Hepatocyte (in vitro differentiated cells): ENCODE measurements at regions not wholly inside any gene's neighbourhood (a gene's known extent, or its start where the extent isn't known, plus 50 kb on each side); places are given as distances from the start of the nearest gene placed in this dataset.

ENCODE experiments used
- CTCF ChIP-seq: fragments of 200-600 bp; sonication (generic); IDR thresholded peaks from 2 replicates; pipeline ENCODE4 v1.5.1; 2016; ENCODE audit warnings: antibody characterized with exemption, mild to moderate bottlenecking; ENCODE audit not compliant: poor library complexity
- EZH2phosphoT487 ChIP-seq: fragments of 200-600 bp; sonication (generic); IDR thresholded peaks from one replicate; pipeline ENCODE4 v1.6.1; 2018; ENCODE audit warnings: antibody characterized with exemption, mild to moderate bottlenecking, low read depth, moderate library complexity; ENCODE audit not compliant: unreplicated experiment, severe bottlenecking

GRCh38 chr7:83786858-83787257 is 137.9 kb upstream of the SEMA3E start:
- TF ChIP-seq CTCF (no peak), EZH2phosphoT487 (no peak)
